H1 (cell line): ENCODE measurements at regions not wholly inside any gene's neighbourhood (a gene's known extent, or its start where the extent isn't known, plus 50 kb on each side); places are given as distances from the start of the nearest gene placed in this dataset.

Experiments
- CTCF ChIA-PET: fragments of 300-600 bp; sonication (Branson Sonifier 250); formaldehyde crosslinking; loops from one replicate; lab custom pipeline; 2021; ENCODE audit not compliant: partially characterized antibody; lab: Charles Lee
- POLR2A ChIA-PET: fragments of 300-600 bp; sonication (Branson Sonifier 250); formaldehyde crosslinking; loops from one replicate; lab custom pipeline; 2021; ENCODE audit warnings: inconsistent platforms; ENCODE audit not compliant: partially characterized antibody; lab: Charles Lee
- DNase-seq, 2 experiments: peaks; one replicate each; pipeline versions ENCODE4 v3.0.0 to v3.0.0-alpha.2; 2010 to 2022; ENCODE audit warnings: low spot score in 2 of 2, low read depth in 1 of 2, mixed read lengths in 1 of 2
- FAIRE-seq: peaks from 2 replicates; lab custom pipeline; 2011; peaks lifted over from hg19 to GRCh38; lab: Jason Lieb, UNC
- H2AFZ ChIP-seq: 2 replicates; pipeline ENCODE4 v1.8.1; 2012; ENCODE audit warnings: low read length, inconsistent platforms
- H2AK5ac ChIP-seq: 2 replicates; pipeline ENCODE4 v1.6.1; 2013; ENCODE audit warnings: low read depth, low read length
- H2BK120ac ChIP-seq: replicated peaks from 2 replicates; pipeline ENCODE3; 2013; ENCODE audit warnings: low read depth, low read length, inconsistent platforms
- H2BK12ac ChIP-seq: 2 replicates; pipeline ENCODE4 v1.6.1; 2013; ENCODE audit warnings: low read depth, low read length
- H2BK15ac ChIP-seq: 2 replicates; pipeline ENCODE4 v1.6.1; 2013; ENCODE audit warnings: low read length
- H2BK20ac ChIP-seq: 2 replicates; pipeline ENCODE4 v1.6.1; 2013; ENCODE audit warnings: low read length
- H2BK5ac ChIP-seq: 2 replicates; pipeline ENCODE4 v1.6.1; 2013; ENCODE audit warnings: low read depth, low read length
- H3K14ac ChIP-seq: 2 replicates; pipeline ENCODE4 v1.6.1; 2013; ENCODE audit warnings: inconsistent platforms; ENCODE audit not compliant: insufficient read length
- H3K18ac ChIP-seq: 2 replicates; pipeline ENCODE4 v1.6.1; 2013; ENCODE audit warnings: low read length; ENCODE audit errors: extremely low read depth
- H3K23ac ChIP-seq: 2 replicates; pipeline ENCODE4 v1.6.1; 2013; ENCODE audit warnings: inconsistent platforms; ENCODE audit not compliant: insufficient read length
- H3K23me2 ChIP-seq: 2 replicates; pipeline ENCODE4 v1.6.1; 2013; ENCODE audit warnings: low read depth, low read length
- H3K27ac ChIP-seq: 2 replicates; pipeline ENCODE4 v1.6.1; 2011; ENCODE audit warnings: low read depth, low read length, inconsistent platforms
- H3K27me3 ChIP-seq, 4 experiments: replicated peaks in 1 of 4; 1 replicate in 1 of 4; 2 replicates in 3 of 4; pipeline versions ENCODE4 v1.6.1 to v1.8.1; 2011 to 2013; ENCODE audit warnings: low read length in 3 of 4, mild to moderate bottlenecking in 3 of 4, inconsistent platforms in 2 of 4, mixed read lengths in 2 of 4, moderate library complexity in 1 of 4; ENCODE audit not compliant: control insufficient read depth in 3 of 4, insufficient read depth in 3 of 4; ENCODE audit errors: extremely low read depth in 1 of 4
- H3K36me3 ChIP-seq, 4 experiments: 2 replicates each; pipeline versions ENCODE4 v1.6.1 to v1.8.1; 2011 to 2013; ENCODE audit warnings: mild to moderate bottlenecking in 4 of 4, low read length in 3 of 4, moderate library complexity in 2 of 4, control low read depth in 1 of 4, inconsistent platforms in 1 of 4; ENCODE audit not compliant: insufficient read depth in 4 of 4, control insufficient read depth in 2 of 4
- H3K4ac ChIP-seq: replicated peaks from 2 replicates; pipeline ENCODE3; 2013; ENCODE audit warnings: low read length, low read depth, mixed read lengths, inconsistent platforms; ENCODE audit not compliant: insufficient read length
- H3K4me1 ChIP-seq, 4 experiments: replicated peaks in 1 of 4; 1 replicate in 1 of 4; 2 replicates in 3 of 4; pipeline versions ENCODE4 v1.6.1 to v1.8.1; 2011 to 2013; ENCODE audit warnings: low read length in 3 of 4, inconsistent platforms in 2 of 4, mixed read lengths in 1 of 4; ENCODE audit not compliant: insufficient read depth in 4 of 4, control insufficient read depth in 3 of 4
- H3K4me2 ChIP-seq, 2 experiments: 2 replicates each; pipeline versions ENCODE4 v1.6.1 to v1.8.1; 2011 to 2013; ENCODE audit warnings: low read depth in 2 of 2, low read length in 2 of 2, control low read depth in 1 of 2, inconsistent platforms in 1 of 2, mild to moderate bottlenecking in 1 of 2; ENCODE audit not compliant: insufficient read depth in 1 of 2
- H3K4me3 ChIP-seq, 4 experiments: fragments of 200-600, 300-600 bp in 1 of 4; sonication (generic), shearing (Covaris generic), sonication (Bioruptor Twin) in 1 of 4; 2 replicates each; pipeline versions ENCODE4 v1.5.1 to v1.8.1; 2011 to 2016; ENCODE audit warnings: low read length in 4 of 4, low read depth in 3 of 4, control low read depth in 2 of 4, inconsistent platforms in 2 of 4, mild to moderate bottlenecking in 2 of 4, mixed read lengths in 1 of 4, moderate library complexity in 1 of 4; ENCODE audit not compliant: insufficient read depth in 2 of 4; ENCODE audit errors: extremely low read depth in 1 of 4
- H3K56ac ChIP-seq: replicated peaks from 2 replicates; pipeline ENCODE3; 2013; ENCODE audit warnings: low read depth, mild to moderate bottlenecking, mixed read lengths, low read length, inconsistent platforms; ENCODE audit not compliant: insufficient read length
- H3K79me1 ChIP-seq: 2 replicates; pipeline ENCODE4 v1.6.1; 2013; ENCODE audit warnings: low read depth, low read length, control low read depth
- H3K79me2 ChIP-seq, 2 experiments: 2 replicates each; pipeline versions ENCODE4 v1.6.1 to v1.8.1; 2012 to 2013; ENCODE audit warnings: low read length in 2 of 2, mild to moderate bottlenecking in 2 of 2, inconsistent platforms in 1 of 2; ENCODE audit not compliant: insufficient read depth in 2 of 2, control insufficient read depth in 1 of 2
- H3K9ac ChIP-seq, 4 experiments: replicated peaks in 1 of 4; 1 replicate in 1 of 4; 2 replicates in 3 of 4; pipeline versions ENCODE4 v1.6.1 to v1.8.1; 2011 to 2013; ENCODE audit warnings: low read depth in 3 of 4, low read length in 3 of 4, control low read depth in 2 of 4, mild to moderate bottlenecking in 2 of 4, moderate library complexity in 2 of 4, inconsistent platforms in 1 of 4; ENCODE audit errors: extremely low read depth in 1 of 4
- H3K9me3 ChIP-seq, 2 experiments: 2 replicates each; pipeline versions ENCODE4 v1.6.1 to v1.8.1; 2012 to 2013; ENCODE audit warnings: mild to moderate bottlenecking in 2 of 2, moderate library complexity in 2 of 2, control low read depth in 1 of 2, inconsistent platforms in 1 of 2, low read depth in 1 of 2, low read length in 1 of 2, mixed read lengths in 1 of 2; ENCODE audit not compliant: insufficient read depth in 2 of 2
- H4K20me1 ChIP-seq, 2 experiments: replicated peaks in 1 of 2; 2 replicates each; pipeline versions ENCODE3 to v1.8.1; 2011 to 2013; ENCODE audit warnings: inconsistent platforms in 2 of 2, low read length in 2 of 2, mild to moderate bottlenecking in 1 of 2; ENCODE audit not compliant: insufficient read depth in 2 of 2, control insufficient read depth in 1 of 2
- H4K5ac ChIP-seq: 2 replicates; pipeline ENCODE4 v1.6.1; 2013; ENCODE audit warnings: low read length, low read depth, mixed read lengths, inconsistent platforms; ENCODE audit not compliant: insufficient read length
- H4K8ac ChIP-seq: 2 replicates; pipeline ENCODE4 v1.8.0; 2013; ENCODE audit warnings: mild to moderate bottlenecking, moderate library complexity, low read length, inconsistent platforms; ENCODE audit not compliant: insufficient read depth; ENCODE audit errors: extremely low read depth
- H4K91ac ChIP-seq: replicated peaks from 2 replicates; pipeline ENCODE3; 2013; ENCODE audit warnings: low read length, mixed read lengths, inconsistent platforms; ENCODE audit not compliant: insufficient read length
- POU5F1 ChIP-seq: IDR thresholded peaks from 2 replicates; pipeline ENCODE4 v1.6.1; 2011; ENCODE audit warnings: low read depth, mild to moderate bottlenecking, low read length, moderate library complexity
- WGBS, 2 experiments: shearing (Covaris generic) in 1 of 2; methylation state at CpG; one replicate each; pipeline versions ENCODE4 v1.1.6 to v1.1.7; 2013 to 2015; ENCODE audit warnings: low lambda C conversion rate in 2 of 2, mixed read lengths in 2 of 2, inconsistent platforms in 1 of 2, low coverage in 1 of 2, missing lambda C conversion rate in 1 of 2; ENCODE audit not compliant: insufficient replicate concordance in 2 of 2, insufficient coverage in 1 of 2, insufficient read length in 1 of 2; ENCODE audit errors: extremely low coverage in 1 of 2, missing lambda C conversion rate in 1 of 2; 5-methylcytosine and 5-hydroxymethylcytosine counted together

DNA sequence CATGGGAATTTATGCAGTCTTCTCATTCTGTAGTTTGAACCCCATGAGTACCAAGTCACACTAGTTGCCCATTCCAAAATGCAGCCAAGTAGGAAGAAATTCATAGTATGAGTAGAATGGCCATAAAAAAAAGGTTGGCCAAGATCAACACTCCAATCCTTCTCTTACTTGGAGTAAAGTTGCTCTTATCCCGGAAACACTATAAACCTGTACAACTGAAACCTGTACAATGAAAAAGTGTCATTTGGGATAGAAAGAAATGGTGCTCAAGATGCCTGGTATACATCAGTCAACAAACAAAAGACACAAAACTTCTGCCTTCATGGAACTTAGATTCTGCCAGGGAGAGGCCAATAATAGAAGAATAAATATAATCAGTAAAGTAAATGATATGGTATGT, 325.0 kb downstream of the NFIB start:
- H4K91ac ChIP-seq = no peak overlapping the region

More for the DNA sequence above, 325.0 kb downstream of the NFIB start:
- no peaks in the 10 kb centered on the region; the same call in 1 of the 2 replicates for H3K23me2 ChIP-seq
- H2AK5ac ChIP-seq = no peak overlapping the region
- no peak overlapping the region for H2AFZ ChIP-seq
- no peak overlapping the region for H4K8ac ChIP-seq
- H3K56ac ChIP-seq = no peak overlapping the region
- H3K14ac ChIP-seq = no peak overlapping the region
- WGBS, 2 experiments = 88% methylated on average over 1 of the region's 1 CpG; no CpG with 5 or more reads in 1 of the 2 experiments
- no peak overlapping the region for H2BK12ac ChIP-seq
- H3K27me3 ChIP-seq = no peaks in the 10 kb centered on the region
- H3K4me3 ChIP-seq = no peak overlapping the region
- no peak overlapping the region for H3K4ac ChIP-seq
- no peaks in the 10 kb centered on the region for H3K36me3 ChIP-seq
- peaks cover 5 to 10% of the 10 kb centered on the region in 2 experiments; a peak in 3 of 4 replicates for H3K9me3 ChIP-seq
- ChIA-PET CTCF (interaction anchor here (0.6 to 0.7 kb wide), 2 partner anchors 13 to 1187 kb away, joined by 3 to 4 read pairs; no protein-coding TSS in a partner anchor), POLR2A (no interaction called here)
- H2BK5ac ChIP-seq = no peak overlapping the region
- no peak overlapping the region for H3K27ac ChIP-seq
- H2BK20ac ChIP-seq = no peak overlapping the region
- H4K5ac ChIP-seq = no peak overlapping the region
- no peak overlapping the region for H3K23ac ChIP-seq
- no peak overlapping the region for H2BK120ac ChIP-seq
- H3K79me1 ChIP-seq = no peaks in the 10 kb centered on the region
- DNase-seq (no peak), FAIRE-seq (no peak)
- no peak overlapping the region for H3K4me2 ChIP-seq
- no peak overlapping the region for H3K18ac ChIP-seq
- H4K20me1 ChIP-seq = no peaks in the 10 kb centered on the region
- no peak overlapping the region for H2BK15ac ChIP-seq
- H3K9ac ChIP-seq = no peak overlapping the region
- no peaks in the 10 kb centered on the region for H3K79me2 ChIP-seq
- H3K4me1 ChIP-seq = no peaks in the 10 kb centered on the region
- TF ChIP-seq POU5F1 = no peak
